Lower leg skin (tissue), 3 donors: ENCODE measurements at regions not wholly inside any gene's neighbourhood (a gene's known extent, or its start where the extent isn't known, plus 50 kb on each side); places are given as distances from the start of the nearest gene placed in this dataset.

ENCODE experiments used
- CTCF ChIP-seq, 3 donors: fragments of 450-650 bp; IDR thresholded peaks; one replicate each; pipeline ENCODE4 v1.5.1; 2016; ENCODE audit warnings: antibody characterized with exemption in 3 of 3, mild to moderate bottlenecking in 3 of 3, moderate library complexity in 2 of 3
- POLR2A ChIP-seq, 2 donors: fragments of 450-650 bp; IDR thresholded peaks; one replicate each; pipeline ENCODE4 v1.6.1; 2016 to 2017; ENCODE audit warnings: antibody characterized with exemption in 2 of 2, mild to moderate bottlenecking in 1 of 2, moderate library complexity in 1 of 2

- TF ChIP-seq CTCF (IDR thresholded peaks at IDR 0.05), result no peak
- TF ChIP-seq POLR2A (IDR thresholded peaks at IDR 0.05), result no peak
Measured at GRCh38 chr4:111631215-111631999, 513.8 kb upstream of the FAM241A start.
